SK-N-SH (cell line): ENCODE measurements at regions not wholly inside any gene's neighbourhood (a gene's known extent, or its start where the extent isn't known, plus 50 kb on each side); places are given as distances from the start of the nearest gene placed in this dataset.

Experiments used
- CTCF ChIA-PET: fragments of 300-600, 350-600 bp; formaldehyde crosslinking; extraction: SDS; loops from one replicate; lab custom pipeline; 2021; lab: Yijun Ruan, JAX
- POLR2A ChIA-PET: fragments of 350-600 bp; sonication (Branson Sonifier 250); formaldehyde crosslinking; extraction: SDS; loops from one replicate; lab custom pipeline; 2020; ENCODE audit warnings: antibody characterized with exemption, inconsistent platforms; lab: Yijun Ruan, JAX
- DNase-seq: peaks from one replicate; pipeline ENCODE4 v3.0.0; 2012
- H2AFZ ChIP-seq: fragments of 200-600 bp; sonication (generic); 2 replicates; pipeline ENCODE4 v1.8.1; 2016; ENCODE audit warnings: antibody characterized with exemption, mild to moderate bottlenecking, low read depth
- H3F3A ChIP-seq: fragments of 200-600 bp; sonication (generic); replicated peaks from 2 replicates; pipeline ENCODE3; 2016; ENCODE audit warnings: antibody characterized with exemption, mild to moderate bottlenecking; ENCODE audit not compliant: insufficient read depth
- H3K27ac ChIP-seq, 2 experiments: fragments of 200-500 bp in 1 of 2; fragments of 200-600 bp in 1 of 2; sonication (Bioruptor generic) in 1 of 2; sonication (generic), shearing (Covaris generic) in 1 of 2; 2 replicates each; pipeline versions ENCODE4 v1.5.1 to v1.6.1; 2014 to 2016; ENCODE audit warnings: low read depth in 2 of 2, inconsistent platforms in 1 of 2, low read length in 1 of 2, mild to moderate bottlenecking in 1 of 2, mixed read lengths in 1 of 2
- H3K27me3 ChIP-seq: fragments of 200-600 bp; sonication (generic), shearing (Covaris generic); 2 replicates; pipeline ENCODE4 v1.6.1; 2016; ENCODE audit warnings: mixed run types; ENCODE audit not compliant: insufficient read depth
- H3K36me3 ChIP-seq, 2 experiments: fragments of 200-500 bp in 1 of 2; fragments of 200-600 bp in 1 of 2; sonication (Bioruptor generic) in 1 of 2; sonication (generic) in 1 of 2; replicated peaks in 1 of 2; 2 replicates each; pipeline versions ENCODE3 to v1.5.1; 2014 to 2016; ENCODE audit warnings: low read length in 1 of 2, mild to moderate bottlenecking in 1 of 2; ENCODE audit not compliant: insufficient read depth in 2 of 2, control insufficient read depth in 1 of 2
- H3K4me1 ChIP-seq, 2 experiments: fragments of 200-500 bp in 1 of 2; fragments of 200-600 bp in 1 of 2; sonication (Bioruptor generic) in 1 of 2; sonication (generic), shearing (Covaris generic) in 1 of 2; 2 replicates each; pipeline versions ENCODE4 v1.5.1 to v1.6.1; 2014 to 2016; ENCODE audit warnings: low read depth in 1 of 2, low read length in 1 of 2, mixed run types in 1 of 2; ENCODE audit not compliant: insufficient read depth in 2 of 2, control insufficient read depth in 1 of 2
- H3K4me2 ChIP-seq: fragments of 200-600 bp; sonication (generic), shearing (Covaris generic); 2 replicates; pipeline ENCODE4 v1.6.1; 2017; ENCODE audit warnings: mixed run types
- H3K4me3 ChIP-seq, 2 experiments: fragments of 200-500 bp in 1 of 2; fragments of 200-600 bp in 1 of 2; sonication (Bioruptor generic) in 1 of 2; sonication (generic), shearing (Covaris generic) in 1 of 2; 2 replicates each; pipeline versions ENCODE4 v1.5.1 to v1.8.1; 2014 to 2016; ENCODE audit warnings: low read depth in 2 of 2, inconsistent platforms in 1 of 2, low read length in 1 of 2, mild to moderate bottlenecking in 1 of 2, mixed read lengths in 1 of 2, moderate library complexity in 1 of 2
- H3K79me2 ChIP-seq: fragments of 200-600 bp; sonication (generic); 2 replicates; pipeline ENCODE4 v1.8.1; 2017; ENCODE audit warnings: mild to moderate bottlenecking; ENCODE audit not compliant: insufficient read depth
- H3K9ac ChIP-seq: fragments of 200-600 bp; sonication (generic); 2 replicates; pipeline ENCODE4 v1.6.1; 2017; ENCODE audit warnings: mixed run types
- H3K9me2 ChIP-seq: fragments of 200-600 bp; sonication (generic); 2 replicates; pipeline ENCODE4 v1.6.1; 2017; ENCODE audit warnings: mixed run types
- H3K9me3 ChIP-seq: fragments of 200-600 bp; sonication (generic); 2 replicates; pipeline ENCODE4 v1.6.1; 2017; ENCODE audit warnings: mixed run types, mild to moderate bottlenecking, moderate library complexity
- H4K20me1 ChIP-seq: fragments of 200-600 bp; sonication (generic); 2 replicates; pipeline ENCODE4 v1.6.1; 2017; ENCODE audit warnings: mild to moderate bottlenecking, mixed run types; ENCODE audit not compliant: insufficient read depth
- CTCF ChIP-seq: fragments of 200-600 bp; sonication (generic); IDR thresholded peaks from 2 replicates; pipeline ENCODE4 v1.6.1; 2017; ENCODE audit warnings: antibody characterized with exemption, mild to moderate bottlenecking, moderate library complexity
- ELF1 ChIP-seq: IDR thresholded peaks from 2 replicates; pipeline ENCODE4 v1.4.0; 2012
- FOSL2 ChIP-seq: IDR thresholded peaks from 2 replicates; pipeline ENCODE4 v1.4.0; 2012; ENCODE audit warnings: low read depth, mild to moderate bottlenecking, moderate library complexity, borderline replicate concordance
- FOXJ3 ChIP-seq: sonication (generic); formaldehyde crosslinking; IDR thresholded peaks from 2 replicates; pipeline ENCODE4 v1.5.1; 2020; ENCODE audit warnings: mild to moderate bottlenecking, missing genetic modification reagents
- IRF3 ChIP-seq: fragments of 150-350 bp; IDR thresholded peaks from 2 replicates; pipeline ENCODE4 v1.6.1; 2016; ENCODE audit warnings: mild to moderate bottlenecking, low read depth, low read length
- JUND ChIP-seq: IDR thresholded peaks from 2 replicates; pipeline ENCODE4 v1.4.0; 2012
- MEF2A ChIP-seq: IDR thresholded peaks from 2 replicates; pipeline ENCODE4 v1.4.0; 2012; ENCODE audit warnings: low read depth, borderline replicate concordance
- MXI1 ChIP-seq: IDR thresholded peaks from 2 replicates; pipeline ENCODE4 v1.6.1; 2012; ENCODE audit warnings: mild to moderate bottlenecking, low read depth, low read length, improper control_type of control experiment
- RAD21 ChIP-seq: IDR thresholded peaks from 2 replicates; pipeline ENCODE4 v1.6.1; 2012; ENCODE audit warnings: mild to moderate bottlenecking, low read length
- RFX5 ChIP-seq: IDR thresholded peaks from 2 replicates; pipeline ENCODE4 v1.6.1; 2012; ENCODE audit warnings: mild to moderate bottlenecking, improper control_type of control experiment, low read length
- RXRA ChIP-seq: IDR thresholded peaks from 2 replicates; pipeline ENCODE4 v1.4.0; 2012; ENCODE audit warnings: low read depth, mild to moderate bottlenecking, borderline replicate concordance
- SMC3 ChIP-seq: IDR thresholded peaks from 2 replicates; pipeline ENCODE4 v1.6.1; 2012; ENCODE audit warnings: low read depth, low read length, improper control_type of control experiment
- TCF12 ChIP-seq: IDR thresholded peaks from 2 replicates; pipeline ENCODE4 v1.4.0; 2012
- YY1 ChIP-seq: IDR thresholded peaks from 2 replicates; pipeline ENCODE4 v1.4.0; 2012; ENCODE audit warnings: low read depth, mild to moderate bottlenecking
- ZBTB33 ChIP-seq: IDR thresholded peaks from 2 replicates; pipeline ENCODE4 v1.4.0; 2012; ENCODE audit warnings: low read depth, borderline replicate concordance
- WGBS: methylation state at CpG from one replicate; pipeline ENCODE4 v1.1.6; 2017; ENCODE audit warnings: low lambda C conversion rate; 5-methylcytosine and 5-hydroxymethylcytosine counted together
- TF ChIP-seq, protein P1 (sequence below): IDR thresholded peaks from 2 replicates; pipeline ENCODE4 v1.4.0; 2012; ENCODE audit warnings: low read depth, borderline replicate concordance

GRCh38 chr4:36582198-36582597 lies 300.8 kb downstream of the DTHD1 start:
- H3K9ac ChIP-seq = no peak overlapping the region
- no peak for TF ChIP-seq SMC3
- TF ChIP-seq, all 33 proteins: peak for 0
- no peaks in the 10 kb centered on the region for H3K27me3 ChIP-seq
- no peaks in the 10 kb centered on the region for H3F3A ChIP-seq
- no peaks in the 10 kb centered on the region for H3K36me3 ChIP-seq
- no peak overlapping the region for H3K27ac ChIP-seq
- ChIA-PET POLR2A (no interaction called here), CTCF (no interaction called here)
- no peak overlapping the region for H3K4me2 ChIP-seq
- H3K79me2 ChIP-seq = no peaks in the 10 kb centered on the region
- no peak overlapping the region for H3K4me3 ChIP-seq
- H2AFZ ChIP-seq = no peak overlapping the region
- no peak for DNase-seq
- H3K9me3 ChIP-seq = no peaks in the 10 kb centered on the region
- no peaks in the 10 kb centered on the region for H4K20me1 ChIP-seq
- no peaks in the 10 kb centered on the region for H3K4me1 ChIP-seq
- no peaks in the 10 kb centered on the region for H3K9me2 ChIP-seq
- WGBS = 3% methylated on average over 2 of the region's 2 CpGs

- no peaks in the 10 kb centered on the region for H3K9me3 ChIP-seq
- no peaks in the 10 kb centered on the region for H4K20me1 ChIP-seq
- DNase-seq = no peak
- CTCF ChIA-PET = no interaction called here
- H3K4me1 ChIP-seq = no peaks in the 10 kb centered on the region
- no peaks in the 10 kb centered on the region for H3K9me2 ChIP-seq
- H3F3A ChIP-seq = no peaks in the 10 kb centered on the region
- H3K27ac ChIP-seq = no peak overlapping the region
- no peak overlapping the region for H3K9ac ChIP-seq
- no peaks in the 10 kb centered on the region for H3K27me3 ChIP-seq
- no peaks in the 10 kb centered on the region for H3K79me2 ChIP-seq
- H3K4me3 ChIP-seq = no peak overlapping the region
- H2AFZ ChIP-seq = no peak overlapping the region
- WGBS = 33% methylated on average over 2 of the region's 2 CpGs
- H3K36me3 ChIP-seq = no peaks in the 10 kb centered on the region
- H3K4me2 ChIP-seq = no peak overlapping the region
- TF ChIP-seq MEF2A (no peak), FOXJ3 (CRISPR knock-in tag) (no peak), SMC3 (no peak), FOSL2 (no peak), ZBTB33 (no peak), ELF1 (no peak), TCF12 (no peak), RAD21 (no peak), MXI1 (no peak), YY1 (no peak), JUND (no peak), RXRA (no peak), IRF3 (no peak), CTCF (no peak), RFX5 (no peak)
- TF ChIP-seq, protein P1, sequence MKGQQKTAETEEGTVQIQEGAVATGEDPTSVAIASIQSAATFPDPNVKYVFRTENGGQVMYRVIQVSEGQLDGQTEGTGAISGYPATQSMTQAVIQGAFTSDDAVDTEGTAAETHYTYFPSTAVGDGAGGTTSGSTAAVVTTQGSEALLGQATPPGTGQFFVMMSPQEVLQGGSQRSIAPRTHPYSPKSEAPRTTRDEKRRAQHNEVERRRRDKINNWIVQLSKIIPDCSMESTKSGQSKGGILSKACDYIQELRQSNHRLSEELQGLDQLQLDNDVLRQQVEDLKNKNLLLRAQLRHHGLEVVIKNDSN = no peak
- POLR2A ChIA-PET = no interaction called here
Measured at GRCh38 chr4:36587909-36588472, 306.6 kb downstream of the DTHD1 start.
